ENCODE measurements at regions not wholly inside any gene's neighbourhood (a gene's known extent, or its start where the extent isn't known, plus 50 kb on each side); places are given as distances from the start of the nearest gene placed in this dataset.

- Mint-ChIP-seq H3K4me3 (no peak overlapping the region), H3K36me3 (ENCODE audit: low read depth) (no peaks in the 10 kb centered on the region), H3K4me1 (ENCODE audit: low read depth) (no peaks in the 10 kb centered on the region), H3K9me3 (no peaks in the 10 kb centered on the region), H3K27ac (no peak overlapping the region), H3K27me3 (peaks cover 4% of the 10 kb centered on the region)
- intact Hi-C loops (cut with micrococcal nuclease) = no loop called here
- DNase-seq (no peak), ATAC-seq (no peak)
- ChIA-PET POLR2A (no interaction called here), CTCF (interaction anchor here (0.7 to 2.8 kb wide), 6 partner anchors 9 to 284 kb away, joined by 3 to 16 read pairs (median 4); partner anchors contain the start of gene ELAPOR2)
- no peak for TF ChIP-seq CTCF (IDR thresholded peaks at IDR 0.05)
Measured at GRCh38 chr7:86942081-86942480, 117.4 kb downstream of the ELAPOR2 start.

- DNase-seq (peak; percentile 59), ATAC-seq (peak; percentile 67)
- Mint-ChIP-seq H3K4me1 (ENCODE audit: low read depth) (no peaks in the 10 kb centered on the region), H3K9me3 (no peaks in the 10 kb centered on the region), H3K4me3 (no peak overlapping the region), H3K27me3 (no peaks in the 10 kb centered on the region), H3K27ac (no peak overlapping the region), H3K36me3 (ENCODE audit: low read depth) (no peaks in the 10 kb centered on the region)
- POLR2A ChIA-PET = no interaction called here
- intact Hi-C loops (cut with micrococcal nuclease) = loop anchor here (1.0 to 10.0 kb wide), 4 partner anchors 209 to 475 kb away; partner anchors contain the start of gene DMTF1
- peak; percentile 81 for TF ChIP-seq CTCF (IDR thresholded peaks at IDR 0.05)
- CTCF ChIA-PET = no interaction called here
Measured at GRCh38 chr7:86939197-86939814, 120.1 kb downstream of the ELAPOR2 start.

DNA sequence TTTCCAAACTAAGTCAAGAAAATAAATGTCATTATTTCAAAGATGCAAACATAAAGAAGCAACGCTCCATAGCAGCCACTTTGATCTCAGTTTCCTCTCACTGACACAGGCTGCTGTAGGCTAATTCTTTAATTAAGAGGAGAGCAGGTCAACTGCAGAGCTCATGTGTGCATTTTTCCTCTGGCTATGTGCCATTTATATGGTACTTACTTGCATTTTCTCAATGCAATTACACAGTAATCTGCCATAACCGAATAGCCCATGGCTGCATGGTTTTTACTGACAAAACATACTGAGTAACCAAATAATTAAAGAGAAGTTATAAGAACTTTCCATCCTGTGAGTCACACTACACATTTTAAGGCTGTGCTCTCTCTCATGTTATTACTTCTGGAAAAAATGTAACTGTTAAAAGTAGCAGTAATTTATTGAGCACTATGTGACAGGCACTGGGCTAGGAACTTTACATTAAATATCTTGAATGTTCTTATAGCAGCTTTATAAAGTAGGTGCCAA, 122.0 kb downstream of the ELAPOR2 start:
- ChIA-PET POLR2A (interaction anchor here (0.5 kb wide), 1 partner anchor 243 kb away, joined by 3 read pairs; no protein-coding TSS in a partner anchor), CTCF (interaction anchor here (3.5 kb wide), 1 partner anchor 211 kb away, joined by 18 read pairs; no protein-coding TSS in a partner anchor)
- Mint-ChIP-seq H3K4me1 (ENCODE audit: low read depth) (no peaks in the 10 kb centered on the region), H3K27ac (no peak overlapping the region), H3K36me3 (ENCODE audit: low read depth) (no peaks in the 10 kb centered on the region), H3K4me3 (no peak overlapping the region), H3K27me3 (no peaks in the 10 kb centered on the region), H3K9me3 (no peaks in the 10 kb centered on the region)
- DNase-seq (no peak), ATAC-seq (no peak)
- TF ChIP-seq CTCF (IDR thresholded peaks at IDR 0.05) = no peak
- intact Hi-C loops (cut with micrococcal nuclease) = loop anchor here (10.0 kb wide), 1 partner anchor 477 kb away; no protein-coding TSS in a partner anchor

DNA sequence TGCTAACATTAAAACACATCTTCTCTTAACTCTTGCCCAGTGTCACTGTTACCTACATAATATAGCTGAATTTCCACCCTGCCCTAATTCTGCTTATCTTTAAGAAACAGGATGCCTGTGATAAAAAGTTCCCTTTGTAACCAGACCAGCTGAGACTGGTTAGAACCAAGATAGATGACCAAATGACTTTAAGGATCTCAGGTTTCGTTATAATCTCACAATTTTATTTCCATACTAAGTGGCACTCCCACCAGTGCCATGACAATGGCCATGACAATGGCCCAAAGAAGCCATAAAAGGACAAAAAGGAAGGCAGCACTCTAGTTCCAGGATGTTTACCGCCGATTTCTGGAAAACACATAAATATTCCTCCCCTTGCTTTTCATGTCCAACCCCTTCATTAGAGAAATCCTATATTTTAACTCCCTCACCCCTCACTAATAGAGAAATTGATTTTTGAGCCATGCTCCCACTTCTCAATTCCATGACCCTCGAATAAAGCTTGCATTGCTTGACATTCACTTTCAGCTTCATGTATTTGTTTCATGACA, 126.1 kb downstream of the ELAPOR2 start:
- no peak for TF ChIP-seq CTCF (IDR thresholded peaks at IDR 0.05)
- peaks cover 12% of the 10 kb centered on the region for H3K4me1 Mint-ChIP-seq (ENCODE audit: low read depth)
- H3K9me3 Mint-ChIP-seq = no peaks in the 10 kb centered on the region
- DNase-seq (no peak), ATAC-seq (no peak)
- no peak overlapping the region for H3K4me3 Mint-ChIP-seq
- ChIA-PET POLR2A (no interaction called here), CTCF (interaction anchor here (0.9 kb wide), 2 partner anchors 215 to 484 kb away, joined by 3 to 6 read pairs; no protein-coding TSS in a partner anchor)
- H3K27me3 Mint-ChIP-seq = peaks cover 5% of the 10 kb centered on the region
- no peak overlapping the region for H3K27ac Mint-ChIP-seq
- H3K36me3 Mint-ChIP-seq (ENCODE audit: low read depth) = no peaks in the 10 kb centered on the region
- intact Hi-C loops (cut with micrococcal nuclease) = loop anchor here (10.0 kb wide), 1 partner anchor 481 kb away; no protein-coding TSS in a partner anchor

DNA sequence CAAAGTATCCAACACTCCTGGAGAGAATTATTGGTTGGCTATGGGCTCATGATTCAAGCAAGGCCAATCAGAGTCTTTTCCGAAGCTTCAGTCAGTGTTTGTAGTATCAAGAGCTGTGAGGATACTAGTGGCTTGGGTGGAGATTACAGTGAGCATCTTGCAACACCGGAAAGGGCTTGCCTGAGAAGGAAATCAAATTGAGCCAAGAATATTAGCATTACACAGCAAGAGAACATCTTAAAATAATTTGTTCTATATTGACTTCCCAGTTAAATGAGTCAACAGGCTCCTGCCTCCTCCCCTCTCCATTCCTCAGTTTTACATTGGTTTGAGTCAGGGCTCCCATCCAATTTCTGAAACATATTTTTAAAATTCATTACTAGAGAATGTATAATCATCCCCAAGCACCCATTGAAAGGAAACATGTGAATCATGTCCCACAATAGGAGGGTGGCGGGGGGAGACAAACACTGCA, 127.4 kb downstream of the ELAPOR2 start:
- no peaks in the 10 kb centered on the region for H3K36me3 Mint-ChIP-seq (ENCODE audit: low read depth)
- no peak overlapping the region for H3K27ac Mint-ChIP-seq
- ChIA-PET CTCF (interaction anchor here (3.0 kb wide), 1 partner anchor 216 kb away, joined by 12 read pairs; no protein-coding TSS in a partner anchor), POLR2A (no interaction called here)
- H3K27me3 Mint-ChIP-seq = peaks cover 6% of the 10 kb centered on the region
- no peak for ATAC-seq
- no peak overlapping the region for H3K4me3 Mint-ChIP-seq
- no peak for DNase-seq
- no peak for TF ChIP-seq CTCF (IDR thresholded peaks at IDR 0.05)
- intact Hi-C loops (cut with micrococcal nuclease) = loop anchor here (10.0 kb wide), 1 partner anchor 483 kb away; no protein-coding TSS in a partner anchor
- H3K4me1 Mint-ChIP-seq (ENCODE audit: low read depth) = peaks cover 12% of the 10 kb centered on the region
- H3K9me3 Mint-ChIP-seq = no peaks in the 10 kb centered on the region
